Naive thymus-derived CD4-positive, alpha-beta T cell (primary cell): ENCODE measurements at regions not wholly inside any gene's neighbourhood (a gene's known extent, or its start where the extent isn't known, plus 50 kb on each side); places are given as distances from the start of the nearest gene placed in this dataset.
"Not testable (repeated sequence)": the region's sequence is repeated elsewhere in the genome, so short reads cannot be mapped to it uniquely, and the experiment has no call there.

Experiments used
- ATAC-seq: fragments of 150-1000 bp; cut with Tn5 transposase; 2 replicates; pipeline ENCODE4 v1.10.0; 2021; ENCODE audit warnings: mild to moderate bottlenecking, moderate library complexity
- CTCF ChIA-PET: fragments of 350-600 bp; sonication (Branson Sonifier 250); formaldehyde crosslinking; loops from one replicate; lab custom pipeline; 2021; ENCODE audit warnings: antibody characterized with exemption; lab: Charles Lee
- POLR2A ChIA-PET: fragments of 350-600 bp; sonication (Branson Sonifier 250); formaldehyde crosslinking; loops from one replicate; lab custom pipeline; 2021; ENCODE audit warnings: antibody characterized with exemption, inconsistent platforms; lab: Charles Lee
- DNase-seq, 9 donors: peaks; one replicate each; pipeline versions ENCODE4 v3.0.0 to v3.0.0-alpha.2; 2020 to 2022; ENCODE audit warnings: mixed read lengths in 1 of 9
- H3K27ac ChIP-seq: one replicate; pipeline ENCODE4 v1.7.0; 2013; ENCODE audit warnings: mild to moderate bottlenecking, low read depth, low read length, moderate library complexity
- H3K27me3 ChIP-seq, 2 donors: one replicate each; pipeline ENCODE4 v1.7.0; 2013; ENCODE audit warnings: low read length in 2 of 2, mild to moderate bottlenecking in 2 of 2, moderate library complexity in 2 of 2; ENCODE audit not compliant: control insufficient read depth in 2 of 2, insufficient read depth in 2 of 2
- H3K36me3 ChIP-seq, 3 experiments: 1 replicate in 2 of 3; 2 replicates in 1 of 3; pipeline ENCODE4 v1.7.0; 2013; ENCODE audit warnings: low read length in 3 of 3, mild to moderate bottlenecking in 3 of 3, moderate library complexity in 1 of 3; ENCODE audit not compliant: insufficient read depth in 3 of 3, control insufficient read depth in 2 of 3
- H3K4me1 ChIP-seq, 2 donors: one replicate each; pipeline ENCODE4 v1.7.0; 2013; ENCODE audit warnings: low read length in 2 of 2, mild to moderate bottlenecking in 2 of 2, moderate library complexity in 1 of 2; ENCODE audit not compliant: control insufficient read depth in 2 of 2, insufficient read depth in 2 of 2
- H3K4me3 ChIP-seq: 2 replicates; pipeline ENCODE4 v1.7.0; 2013; ENCODE audit warnings: mild to moderate bottlenecking, low read length
- H3K9me3 ChIP-seq, 3 experiments: 1 replicate in 2 of 3; 2 replicates in 1 of 3; pipeline ENCODE4 v1.7.0; 2013; ENCODE audit warnings: low read length in 3 of 3; ENCODE audit not compliant: control insufficient read depth in 2 of 3
- H3K27ac Mint-ChIP-seq, 9 donors: one replicate each; pipeline ENCODE4 v1.8.0; 2020 to 2022; ENCODE audit warnings: mixed read lengths in 9 of 9, mild to moderate bottlenecking in 8 of 9, moderate library complexity in 5 of 9, inconsistent platforms in 2 of 9
- H3K27me3 Mint-ChIP-seq, 5 donors: one replicate each; pipeline ENCODE4 v1.8.0; 2021 to 2022; ENCODE audit warnings: mixed read lengths in 5 of 5, mild to moderate bottlenecking in 1 of 5
- H3K36me3 Mint-ChIP-seq, 5 donors: one replicate each; pipeline ENCODE4 v1.8.0; 2020 to 2022; ENCODE audit warnings: mixed read lengths in 5 of 5, mild to moderate bottlenecking in 3 of 5, inconsistent platforms in 1 of 5
- H3K4me1 Mint-ChIP-seq, 7 donors: one replicate each; pipeline ENCODE4 v1.8.0; 2020 to 2022; ENCODE audit warnings: mixed read lengths in 7 of 7, mild to moderate bottlenecking in 3 of 7, inconsistent platforms in 1 of 7
- H3K4me3 Mint-ChIP-seq, 10 donors: one replicate each; pipeline ENCODE4 v1.8.0; 2020 to 2022; ENCODE audit warnings: mild to moderate bottlenecking in 10 of 10, mixed read lengths in 10 of 10, moderate library complexity in 6 of 10, inconsistent platforms in 2 of 10
- H3K9me3 Mint-ChIP-seq, 11 donors: one replicate each; pipeline ENCODE4 v1.8.0; 2020 to 2022; ENCODE audit warnings: mixed read lengths in 11 of 11, mild to moderate bottlenecking in 4 of 11, inconsistent platforms in 1 of 11, moderate library complexity in 1 of 11
- intact Hi-C, 2 donors: fragments of 100-400 bp; cut with micrococcal nuclease; formaldehyde crosslinking; loops; one replicate each; pipeline ENCODE4 v1.15.1; 2023

GRCh38 chr2:47720036-47720435 lies 62.9 kb upstream of the MSH6 start:
- Mint-ChIP-seq H3K27me3 (peaks cover 0 to 5% (median 0%) of the 10 kb centered on the region in 5 donors), H3K4me1 (peaks cover 0 to 3% (median 0%) of the 10 kb centered on the region in 7 donors), H3K27ac (peak overlapping the region in 1 of 9 donors; percentile 5), H3K36me3 (no peaks in the 10 kb centered on the region), H3K4me3 (no peak overlapping the region), H3K9me3 (peaks cover 0 to 4% (median 0%) of the 10 kb centered on the region in 11 donors)
- ChIA-PET POLR2A (no interaction called here), CTCF (interaction anchor here (0.6 kb wide), 1 partner anchor 27 kb away, joined by 3 read pairs; no protein-coding TSS in a partner anchor)
- H3K27me3 ChIP-seq = no peaks in the 10 kb centered on the region
- H3K27ac ChIP-seq = no peak overlapping the region
- no peaks in the 10 kb centered on the region for H3K9me3 ChIP-seq
- no peak overlapping the region for H3K4me3 ChIP-seq
- no peaks in the 10 kb centered on the region for H3K36me3 ChIP-seq
- DNase-seq (no peak), ATAC-seq (no peak)
- intact Hi-C loops = no loop called here
- no peaks in the 10 kb centered on the region for H3K4me1 ChIP-seq

- Histone ChIP-seq H3K27ac (no peak overlapping the region), H3K36me3 (no peaks in the 10 kb centered on the region), H3K4me3 (no peak overlapping the region), H3K9me3 (no peaks in the 10 kb centered on the region), H3K4me1 (no peaks in the 10 kb centered on the region), H3K27me3 (no peaks in the 10 kb centered on the region)
- Mint-ChIP-seq H3K27ac (no peak overlapping the region), H3K4me1 (peaks cover 0 to 3% (median 0%) of the 10 kb centered on the region in 7 donors), H3K9me3 (peaks cover 0 to 4% (median 0%) of the 10 kb centered on the region in 11 donors), H3K27me3 (peaks cover 0 to 5% (median 0%) of the 10 kb centered on the region in 5 donors), H3K4me3 (no peak overlapping the region), H3K36me3 (no peaks in the 10 kb centered on the region)
- CTCF ChIA-PET = no interaction called here
- no peak for DNase-seq
- POLR2A ChIA-PET = no interaction called here
- no peak for ATAC-seq
- intact Hi-C loops = no loop called here
Observed at GRCh38 chr2:47719099-47719498, 63.8 kb upstream of the MSH6 start.

DNA sequence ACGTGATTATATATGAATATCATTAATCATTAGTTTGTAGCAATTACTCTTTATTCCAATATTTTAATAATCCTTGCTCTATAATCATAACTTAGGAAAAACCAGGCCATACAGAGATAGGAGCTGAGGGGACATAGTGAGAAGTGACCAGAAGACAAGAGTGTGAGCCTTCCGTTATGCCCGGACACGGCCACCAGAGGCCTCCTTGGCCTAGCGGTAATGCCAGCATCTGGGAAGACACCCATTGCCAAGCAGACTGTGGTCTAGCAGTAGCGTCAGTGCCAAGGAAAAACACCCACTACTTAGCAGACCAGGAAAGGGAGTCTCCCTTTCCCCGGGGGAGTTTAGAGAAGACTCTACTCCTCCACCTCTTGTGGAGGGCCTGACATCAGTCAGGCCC lies 66.6 kb upstream of the MSH6 start:
- H3K4me3 Mint-ChIP-seq, H3K4me1 ChIP-seq, CTCF ChIA-PET, H3K27ac Mint-ChIP-seq, H3K36me3 ChIP-seq, H3K4me1 Mint-ChIP-seq, POLR2A ChIA-PET, H3K4me3 ChIP-seq, H3K9me3 Mint-ChIP-seq, ATAC-seq, H3K27me3 Mint-ChIP-seq, intact Hi-C loops, H3K36me3 Mint-ChIP-seq, DNase-seq, H3K27ac ChIP-seq, H3K27me3 ChIP-seq, H3K9me3 ChIP-seq: not testable (repeated sequence)

DNA sequence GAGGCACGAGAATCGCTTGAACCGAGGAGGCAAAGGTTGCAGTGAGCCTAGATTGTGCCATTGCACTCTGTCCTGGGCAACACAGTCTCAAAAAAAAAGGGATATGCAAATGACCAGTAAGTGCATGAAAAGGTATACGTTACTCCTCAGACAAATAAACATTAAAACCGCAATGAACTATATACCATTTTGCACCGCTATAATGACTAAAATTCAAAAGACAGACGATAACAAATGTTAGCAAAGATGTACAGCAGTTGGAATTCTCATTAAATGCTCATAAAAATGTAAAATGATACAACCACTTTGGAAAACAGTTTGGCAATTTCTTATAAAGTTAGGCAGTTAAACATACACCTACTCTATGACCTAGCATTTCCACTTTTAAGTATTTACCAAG lies 67.4 kb upstream of the MSH6 start:
- ChIA-PET POLR2A (no interaction called here), CTCF (no interaction called here)
- Mint-ChIP-seq H3K4me3 (no peak overlapping the region), H3K9me3 (peaks cover 0 to 2% (median 0%) of the 10 kb centered on the region in 11 donors), H3K27me3 (peaks cover 0 to 5% (median 0%) of the 10 kb centered on the region in 5 donors), H3K36me3 (no peaks in the 10 kb centered on the region), H3K27ac (no peak overlapping the region), H3K4me1 (peaks cover 0 to 2% (median 0%) of the 10 kb centered on the region in 7 donors)
- H3K36me3 ChIP-seq = no peaks in the 10 kb centered on the region
- no peak for DNase-seq
- intact Hi-C loops = no loop called here
- no peaks in the 10 kb centered on the region for H3K9me3 ChIP-seq
- H3K4me3 ChIP-seq = no peak overlapping the region
- H3K27me3 ChIP-seq = no peaks in the 10 kb centered on the region
- no peak for ATAC-seq
- no peaks in the 10 kb centered on the region for H3K4me1 ChIP-seq
- H3K27ac ChIP-seq = no peak overlapping the region

GRCh38 chr2:47708801-47709499 lies 74.0 kb upstream of the MSH6 start:
- ChIA-PET CTCF (no interaction called here), POLR2A (no interaction called here)
- no peaks in the 10 kb centered on the region for H3K4me1 ChIP-seq
- Mint-ChIP-seq H3K27ac (no peak overlapping the region), H3K4me3 (no peak overlapping the region), H3K27me3 (peaks cover 0 to 8% (median 0%) of the 10 kb centered on the region in 5 donors), H3K4me1 (no peaks in the 10 kb centered on the region), H3K9me3 (no peaks in the 10 kb centered on the region), H3K36me3 (no peaks in the 10 kb centered on the region)
- intact Hi-C loops = no loop called here
- H3K4me3 ChIP-seq = no peak overlapping the region
- H3K27ac ChIP-seq = no peak overlapping the region
- DNase-seq (no peak), ATAC-seq (no peak)
- H3K27me3 ChIP-seq = no peaks in the 10 kb centered on the region
- H3K9me3 ChIP-seq = no peaks in the 10 kb centered on the region
- no peaks in the 10 kb centered on the region for H3K36me3 ChIP-seq

- Histone ChIP-seq H3K4me3 (no peak overlapping the region), H3K4me1 (no peaks in the 10 kb centered on the region), H3K9me3 (no peaks in the 10 kb centered on the region), H3K27ac (no peak overlapping the region), H3K36me3 (no peaks in the 10 kb centered on the region), H3K27me3 (no peaks in the 10 kb centered on the region)
- no peak for ATAC-seq
- Mint-ChIP-seq H3K36me3 (no peaks in the 10 kb centered on the region), H3K27me3 (peaks cover 0 to 12% (median 3%) of the 10 kb centered on the region in 5 donors), H3K4me1 (no peaks in the 10 kb centered on the region), H3K4me3 (no peak overlapping the region), H3K9me3 (no peaks in the 10 kb centered on the region), H3K27ac (no peak overlapping the region)
- CTCF ChIA-PET = interaction anchor here (0.7 kb wide), 1 partner anchor 1557 kb away, joined by 3 read pairs; no protein-coding TSS in a partner anchor
- POLR2A ChIA-PET = no interaction called here
- intact Hi-C loops = no loop called here
- no peak for DNase-seq
Observed at GRCh38 chr2:47704287-47704686, 78.7 kb upstream of the MSH6 start.
